ENCODE measurements at regions not wholly inside any gene's neighbourhood (a gene's known extent, or its start where the extent isn't known, plus 50 kb on each side); places are given as distances from the start of the nearest gene placed in this dataset.
A peak's percentile ranks its signal among the peaks of the same experiment; 100 is the strongest.

- Histone ChIP-seq H3K4me1 (no peaks in the 10 kb centered on the region), H3K27ac (no peak overlapping the region), H3K36me3 (no peaks in the 10 kb centered on the region), H3K27me3 (no peaks in the 10 kb centered on the region), H3K9me3 (no peaks in the 10 kb centered on the region), H3K4me3 (no peak overlapping the region)
- DNase-seq (no peak), ATAC-seq (no peak)
- TF ChIP-seq CTCF (IDR thresholded peaks at IDR 0.05) = no peak
- intact Hi-C loops (cut with DNase I) = no loop called here
Measured at GRCh38 chr5:165594693-165595092, 2089.3 kb downstream of the MAT2B start.

DNA sequence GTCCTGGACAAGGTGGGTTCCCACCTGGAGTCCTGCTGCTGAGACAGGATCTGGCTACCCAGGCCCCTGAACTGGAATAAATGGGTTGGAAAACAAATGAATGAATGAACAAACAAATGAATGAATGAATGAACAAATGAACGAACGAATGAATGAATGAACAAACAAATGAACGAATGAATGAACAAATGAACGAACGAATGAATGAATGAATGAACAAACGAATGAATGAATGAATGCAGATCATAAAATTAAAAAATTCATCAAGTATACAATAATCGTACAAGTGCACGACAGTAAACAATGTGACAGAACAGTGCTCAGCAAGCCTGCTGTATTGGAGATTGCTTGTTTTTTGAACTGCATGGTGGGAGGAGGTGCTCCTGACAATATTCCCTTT is 2097.1 kb downstream of the MAT2B start:
- no peak for ATAC-seq
- H3K27me3 ChIP-seq = no peaks in the 10 kb centered on the region
- no peak overlapping the region for H3K4me3 ChIP-seq
- DNase-seq = no peak
- H3K27ac ChIP-seq = no peak overlapping the region
- intact Hi-C loops (cut with DNase I) = no loop called here
- H3K4me1 ChIP-seq = no peaks in the 10 kb centered on the region
- H3K9me3 ChIP-seq = no peaks in the 10 kb centered on the region
- TF ChIP-seq CTCF (IDR thresholded peaks at IDR 0.05) = no peak
- H3K36me3 ChIP-seq = no peaks in the 10 kb centered on the region

DNA sequence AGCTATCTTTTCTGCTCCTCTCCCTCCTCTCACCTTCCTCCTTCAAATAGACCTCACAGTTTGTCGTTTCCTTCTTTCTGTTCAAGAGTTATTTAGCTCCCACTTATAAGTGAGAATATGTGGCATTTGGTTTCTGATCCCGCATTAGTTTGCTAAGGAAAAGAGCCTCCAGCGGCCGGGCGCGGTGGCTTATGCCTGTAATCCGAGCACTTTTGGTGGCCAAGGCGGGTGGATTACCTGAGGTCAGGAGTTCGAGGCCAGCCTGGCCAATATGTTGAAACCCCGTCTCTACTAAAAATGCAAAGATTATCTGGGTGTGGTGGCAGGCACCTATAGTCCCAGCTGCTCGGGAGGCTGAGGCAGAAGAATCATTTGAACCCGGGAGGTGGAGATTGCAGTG is 2101.6 kb downstream of the MAT2B start:
- intact Hi-C loops (cut with DNase I) = no loop called here
- DNase-seq = peak; percentile 28
- TF ChIP-seq CTCF (IDR thresholded peaks at IDR 0.05) = no peak

DNA sequence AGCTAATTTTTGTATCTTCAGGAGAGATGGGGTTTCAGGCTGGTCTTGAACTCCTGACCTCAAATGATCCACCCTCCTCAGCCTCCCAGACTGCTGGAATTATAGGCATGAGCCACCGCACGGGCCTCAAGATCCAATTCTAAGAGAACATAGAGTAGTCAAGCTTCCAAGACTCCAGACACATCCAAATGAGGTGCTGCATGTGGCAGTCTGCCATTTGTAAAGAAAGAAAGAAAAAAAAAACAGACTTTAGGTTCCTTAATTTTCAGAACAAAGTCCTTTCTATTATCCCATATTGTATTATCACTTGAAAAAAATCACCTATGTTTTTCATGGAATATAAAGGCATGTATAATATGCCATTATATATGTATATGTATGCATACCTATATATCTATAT is 2104.5 kb downstream of the MAT2B start:
- no peaks in the 10 kb centered on the region for H3K4me1 ChIP-seq
- ATAC-seq (no peak), DNase-seq (no peak)
- H3K9me3 ChIP-seq = no peaks in the 10 kb centered on the region
- intact Hi-C loops (cut with DNase I) = no loop called here
- H3K36me3 ChIP-seq = no peaks in the 10 kb centered on the region
- H3K4me3 ChIP-seq = no peak overlapping the region
- TF ChIP-seq CTCF (IDR thresholded peaks at IDR 0.05) = no peak
- no peaks in the 10 kb centered on the region for H3K27me3 ChIP-seq
- H3K27ac ChIP-seq = no peak overlapping the region

More for the DNA sequence above, 2101.6 kb downstream of the MAT2B start:
- Histone ChIP-seq H3K27me3 (no peaks in the 10 kb centered on the region), H3K4me1 (no peaks in the 10 kb centered on the region), H3K9me3 (no peaks in the 10 kb centered on the region), H3K27ac (no peak overlapping the region), H3K36me3 (no peaks in the 10 kb centered on the region), H3K4me3 (no peak overlapping the region)
- ATAC-seq = no peak

- DNase-seq (no peak), ATAC-seq (no peak)
- Histone ChIP-seq H3K36me3 (no peaks in the 10 kb centered on the region), H3K4me1 (no peaks in the 10 kb centered on the region), H3K9me3 (no peaks in the 10 kb centered on the region), H3K4me3 (no peak overlapping the region), H3K27me3 (no peaks in the 10 kb centered on the region), H3K27ac (no peak overlapping the region)
- peak; percentile 15 for TF ChIP-seq CTCF (IDR thresholded peaks at IDR 0.05)
- intact Hi-C loops (cut with DNase I) = no loop called here
Measured at GRCh38 chr5:165616490-165617405, 2111.3 kb downstream of the MAT2B start.

Measured in upper lobe of right lung (tissue), 1 donor.